Tibial nerve (tissue), 4 donors: ENCODE measurements at regions not wholly inside any gene's neighbourhood (a gene's known extent, or its start where the extent isn't known, plus 50 kb on each side); places are given as distances from the start of the nearest gene placed in this dataset.

Experiments used
- DNase-seq, 2 donors: peaks; one replicate each; pipeline ENCODE4 v3.0.0-alpha.2; 2019; ENCODE audit warnings: low spot score in 2 of 2
- H3K27ac ChIP-seq, 4 donors: fragments of 200-600 bp; sonication (generic) in 3 of 4; one replicate each; pipeline ENCODE4 v1.5.1; 2017 to 2019; ENCODE audit warnings: mild to moderate bottlenecking in 1 of 4
- H3K27me3 ChIP-seq, 2 donors: fragments of 200-600 bp; sonication (generic) in 1 of 2; one replicate each; pipeline versions ENCODE4 v1.5.1 to v1.6.0; 2017 to 2019
- H3K36me3 ChIP-seq, 3 donors: fragments of 200-600 bp; sonication (generic); one replicate each; pipeline ENCODE4 v1.5.1; 2018 to 2019
- H3K4me1 ChIP-seq, 4 donors: fragments of 200-600 bp; sonication (generic) in 3 of 4; one replicate each; pipeline ENCODE4 v1.5.1; 2017 to 2019
- H3K4me3 ChIP-seq, 4 donors: fragments of 200-600 bp; sonication (generic) in 3 of 4; one replicate each; pipeline ENCODE4 v1.5.1; 2017 to 2019; ENCODE audit warnings: mild to moderate bottlenecking in 1 of 4, moderate library complexity in 1 of 4
- H3K9me3 ChIP-seq, 4 donors: fragments of 200-600 bp; sonication (generic) in 3 of 4; one replicate each; pipeline ENCODE4 v1.5.1; 2017 to 2019
- CTCF ChIP-seq, 5 experiments: fragments of 200-600 bp in 3 of 5; fragments of 450-650 bp in 2 of 5; sonication (generic) in 3 of 5; IDR thresholded peaks; one replicate each; pipeline ENCODE4 v1.5.1; 2016 to 2019; ENCODE audit warnings: antibody characterized with exemption in 5 of 5, mild to moderate bottlenecking in 3 of 5, moderate library complexity in 2 of 5
- EP300 ChIP-seq, 2 donors: sonication (generic); formaldehyde crosslinking; IDR thresholded peaks; one replicate each; pipeline ENCODE4 v1.6.1; 2017; ENCODE audit warnings: antibody characterized with exemption in 2 of 2, mild to moderate bottlenecking in 1 of 2
- POLR2A ChIP-seq, 2 donors: fragments of 450-650 bp; IDR thresholded peaks; one replicate each; pipeline ENCODE4 v1.6.1; 2017; ENCODE audit warnings: antibody characterized with exemption in 2 of 2, mild to moderate bottlenecking in 2 of 2, moderate library complexity in 2 of 2
- WGBS, 2 donors: methylation state at CpG; one replicate each; pipeline ENCODE4 v1.1.5; 2018; 5-methylcytosine and 5-hydroxymethylcytosine counted together

GRCh38 chr9:107805201-107805600, 315.6 kb upstream of the KLF4 start:
- no peak for DNase-seq
- Histone ChIP-seq H3K27ac (no peak overlapping the region), H3K4me1 (no peaks in the 10 kb centered on the region), H3K9me3 (no peaks in the 10 kb centered on the region), H3K4me3 (no peak overlapping the region), H3K36me3 (no peaks in the 10 kb centered on the region), H3K27me3 (no peaks in the 10 kb centered on the region)
- TF ChIP-seq CTCF (IDR thresholded peaks at IDR 0.05) (no peak), POLR2A (IDR thresholded peaks at IDR 0.05) (no peak), EP300 (IDR thresholded peaks at IDR 0.05) (no peak)
- WGBS, 2 donors, result 63 to 71% methylated on average over 2 of the region's 2 CpGs

GRCh38 chr9:107794259-107794658, 304.7 kb upstream of the KLF4 start:
- no peak overlapping the region for H3K4me3 ChIP-seq
- DNase-seq, result no peak
- no peak for TF ChIP-seq POLR2A (IDR thresholded peaks at IDR 0.05)
- TF ChIP-seq CTCF (IDR thresholded peaks at IDR 0.05), result no peak
- no peak for TF ChIP-seq EP300 (IDR thresholded peaks at IDR 0.05)
- 76 to 78% methylated on average over 2 of the region's 2 CpGs for WGBS, 2 donors
- no peaks in the 10 kb centered on the region for H3K36me3 ChIP-seq
- H3K9me3 ChIP-seq, result no peaks in the 10 kb centered on the region
- H3K27ac ChIP-seq, result no peak overlapping the region
- H3K4me1 ChIP-seq, result no peaks in the 10 kb centered on the region
- H3K27me3 ChIP-seq, result no peaks in the 10 kb centered on the region

- no peak for DNase-seq
- Histone ChIP-seq H3K27ac (no peak overlapping the region), H3K4me3 (no peak overlapping the region), H3K4me1 (no peaks in the 10 kb centered on the region), H3K27me3 (no peaks in the 10 kb centered on the region), H3K9me3 (no peaks in the 10 kb centered on the region), H3K36me3 (no peaks in the 10 kb centered on the region)
- 84 to 88% methylated on average over 1 of the region's 1 CpG for WGBS, 2 donors
- no peak for TF ChIP-seq CTCF (IDR thresholded peaks at IDR 0.05)
- no peak for TF ChIP-seq POLR2A (IDR thresholded peaks at IDR 0.05)
- no peak for TF ChIP-seq EP300 (IDR thresholded peaks at IDR 0.05)
These were observed 304.0 kb upstream of the KLF4 start for GRCh38 chr9:107793541-107793940.

GRCh38 chr9:107792596-107792995, 303.0 kb upstream of the KLF4 start:
- Histone ChIP-seq H3K27me3 (no peaks in the 10 kb centered on the region), H3K9me3 (no peaks in the 10 kb centered on the region), H3K36me3 (no peaks in the 10 kb centered on the region), H3K4me1 (no peaks in the 10 kb centered on the region), H3K4me3 (no peak overlapping the region), H3K27ac (no peak overlapping the region)
- no peak for TF ChIP-seq CTCF (IDR thresholded peaks at IDR 0.05)
- TF ChIP-seq EP300 (IDR thresholded peaks at IDR 0.05), result no peak
- TF ChIP-seq POLR2A (IDR thresholded peaks at IDR 0.05), result no peak
- WGBS, 2 donors, result 76 to 91% methylated on average over 1 of the region's 1 CpG
- DNase-seq, result no peak

- DNase-seq, result no peak
- Histone ChIP-seq H3K36me3 (no peaks in the 10 kb centered on the region), H3K4me1 (no peaks in the 10 kb centered on the region), H3K9me3 (no peaks in the 10 kb centered on the region), H3K27ac (no peak overlapping the region), H3K27me3 (no peaks in the 10 kb centered on the region), H3K4me3 (no peak overlapping the region)
- TF ChIP-seq EP300 (IDR thresholded peaks at IDR 0.05) (no peak), CTCF (IDR thresholded peaks at IDR 0.05) (no peak), POLR2A (IDR thresholded peaks at IDR 0.05) (no peak)
- WGBS, 2 donors, result 80 to 95% methylated on average over 3 of the region's 3 CpGs
These were observed 302.4 kb upstream of the KLF4 start for GRCh38 chr9:107792006-107792405.
